HepG2 (cell line): ENCODE measurements at regions not wholly inside any gene's neighbourhood (a gene's known extent, or its start where the extent isn't known, plus 50 kb on each side); places are given as distances from the start of the nearest gene placed in this dataset.

Experiments used
- ATAC-seq: fragments of 200-7000 bp; cut with Tn5 transposase; 3 replicates; pipeline ENCODE4 v1.9.1; 2020; ENCODE audit warnings: mild to moderate bottlenecking, moderate library complexity
- BruUV-seq: library from RNA; stranded (reverse); fragments of 400-500 nt; replicated peaks from 2 replicates; lab custom pipeline; 2021; lab: Mats Ljungman, UMichigan
- CTCF ChIA-PET: fragments of 300-600 bp; formaldehyde crosslinking; extraction: SDS; loops from one replicate; lab custom pipeline; 2021; ENCODE audit warnings: low total read pairs, inconsistent platforms, low intra/inter-chr PET ratio; lab: Yijun Ruan, JAX
- POLR2A ChIA-PET: fragments of 350-600 bp; sonication (Branson Sonifier 250); formaldehyde crosslinking; loops from one replicate; lab custom pipeline; 2020; ENCODE audit warnings: antibody characterized with exemption, inconsistent platforms; lab: Yijun Ruan, JAX
- DNase-seq: peaks from one replicate; pipeline ENCODE4 v3.0.0-alpha.2; 2015; ENCODE audit warnings: low spot score
- FAIRE-seq: peaks from 3 replicates; lab custom pipeline; 2011; peaks lifted over from hg19 to GRCh38; lab: Jason Lieb, UNC
- H2AFZ ChIP-seq: one replicate; pipeline ENCODE4 v1.6.1; 2011; ENCODE audit warnings: low read length, inconsistent platforms
- H3K27ac ChIP-seq: fragments of 300-600 bp; 3 replicates; pipeline ENCODE4 v1.8.0; 2011; ENCODE audit warnings: mixed run types, mild to moderate bottlenecking, mixed read lengths, low read length, inconsistent platforms; ENCODE audit not compliant: insufficient read depth; ENCODE audit errors: extremely low read length
- H3K27me3 ChIP-seq, 2 experiments: fragments of 200-600 bp in 1 of 2; 2 replicates in 1 of 2; 3 replicates in 1 of 2; pipeline versions ENCODE4 v1.6.0 to v1.8.0; 2011; ENCODE audit warnings: low read length in 2 of 2, mild to moderate bottlenecking in 2 of 2, moderate library complexity in 2 of 2, inconsistent platforms in 1 of 2; ENCODE audit not compliant: insufficient read depth in 2 of 2, control insufficient read depth in 1 of 2
- H3K36me3 ChIP-seq, 2 experiments: fragments of 200-600 bp in 1 of 2; replicated peaks in 1 of 2; 2 replicates in 1 of 2; 3 replicates in 1 of 2; pipeline versions ENCODE4 v1.5.1 to v1.8.0; 2011; ENCODE audit warnings: low read length in 2 of 2, inconsistent platforms in 1 of 2; ENCODE audit not compliant: insufficient read depth in 2 of 2, control insufficient read depth in 1 of 2
- H3K4me1 ChIP-seq: 2 replicates; pipeline ENCODE4 v1.5.1; 2012; ENCODE audit warnings: low read length, inconsistent platforms; ENCODE audit not compliant: insufficient read depth
- H3K4me2 ChIP-seq: 2 replicates; pipeline ENCODE4 v1.6.0; 2011; ENCODE audit warnings: low read depth, low read length, inconsistent platforms
- H3K4me3 ChIP-seq, 3 experiments: fragments of 200-600 bp in 1 of 3; sonication (generic), shearing (Covaris generic) in 1 of 3; replicated peaks in 1 of 3; 2 replicates each; pipeline ENCODE4 v1.5.1; 2011 to 2016; ENCODE audit warnings: low read length in 3 of 3, inconsistent platforms in 2 of 3, low read depth in 2 of 3, mild to moderate bottlenecking in 2 of 3, control low read depth in 1 of 3, mixed read lengths in 1 of 3; ENCODE audit not compliant: insufficient read depth in 1 of 3
- H3K79me2 ChIP-seq: one replicate; pipeline ENCODE4 v1.6.1; 2011; ENCODE audit warnings: low read length, inconsistent platforms; ENCODE audit not compliant: insufficient read depth
- H3K9ac ChIP-seq: 2 replicates; pipeline ENCODE4 v1.6.0; 2011; ENCODE audit warnings: mild to moderate bottlenecking, low read depth, low read length, inconsistent platforms; ENCODE audit not compliant: insufficient read depth
- H3K9me3 ChIP-seq: 2 replicates; pipeline ENCODE4 v1.5.1; 2012; ENCODE audit warnings: mild to moderate bottlenecking, low read length
- H4K20me1 ChIP-seq: 2 replicates; pipeline ENCODE4 v1.6.0; 2011; ENCODE audit warnings: inconsistent platforms, mild to moderate bottlenecking, low read length, moderate library complexity; ENCODE audit not compliant: insufficient read depth
- ARNT2 ChIP-seq: sonication (generic); formaldehyde crosslinking; IDR thresholded peaks from 2 replicates; pipeline ENCODE4 v1.8.0; 2022; ENCODE audit warnings: mild to moderate bottlenecking, low read depth, missing genetic modification reagents, moderate library complexity
- GATA4 ChIP-seq: sonication (generic); IDR thresholded peaks from 2 replicates; pipeline ENCODE4 v1.6.1; 2016; ENCODE audit warnings: antibody characterized with exemption, low read depth, borderline replicate concordance
- HDAC1 ChIP-seq: sonication (generic); formaldehyde crosslinking; IDR thresholded peaks from 2 replicates; pipeline ENCODE4 v1.5.1; 2020; ENCODE audit warnings: mild to moderate bottlenecking, missing genetic modification reagents
- MEIS1 ChIP-seq: sonication (generic); formaldehyde crosslinking; IDR thresholded peaks from 2 replicates; pipeline ENCODE4 v1.9.0; 2021; ENCODE audit warnings: mild to moderate bottlenecking, missing genetic modification reagents, moderate library complexity, borderline replicate concordance
- NPAS2 ChIP-seq: sonication (generic); formaldehyde crosslinking; IDR thresholded peaks from 2 replicates; pipeline ENCODE4 v1.8.0; 2022; ENCODE audit warnings: mild to moderate bottlenecking, missing genetic modification reagents, borderline replicate concordance
- PRDM10 ChIP-seq: sonication (generic); formaldehyde crosslinking; IDR thresholded peaks from 2 replicates; pipeline ENCODE4 v1.4.0; 2020; ENCODE audit warnings: low read depth, missing genetic modification reagents
- U2AF1 ChIP-seq: fragments of 200-400 bp; formaldehyde crosslinking; optimal IDR thresholded peaks from 2 replicates; pipeline ENCODE3; 2017; ENCODE audit warnings: mild to moderate bottlenecking, low read depth, low read length
- ZFP36L2 ChIP-seq: sonication (generic); formaldehyde crosslinking; IDR thresholded peaks from 2 replicates; pipeline ENCODE4 v1.4.0; 2020; ENCODE audit warnings: missing genetic modification reagents
- ZNF207 ChIP-seq: fragments of 450-650 bp; IDR thresholded peaks from 2 replicates; pipeline ENCODE4 v1.6.1; 2016; ENCODE audit warnings: antibody characterized with exemption, borderline replicate concordance
- ZNF230 ChIP-seq: sonication (generic); formaldehyde crosslinking; IDR thresholded peaks from 2 replicates; pipeline ENCODE4 v1.4.0; 2020; ENCODE audit warnings: mild to moderate bottlenecking, missing genetic modification reagents
- ZNF34 ChIP-seq: sonication (generic); formaldehyde crosslinking; IDR thresholded peaks from 2 replicates; pipeline ENCODE4 v1.4.0; 2020; ENCODE audit warnings: mild to moderate bottlenecking, missing genetic modification reagents, borderline replicate concordance
- WGBS: methylation state at CpG from one replicate; pipeline ENCODE4 v1.1.6; 2017; ENCODE audit warnings: low lambda C conversion rate; 5-methylcytosine and 5-hydroxymethylcytosine counted together
- in situ Hi-C: cut with HindIII; loops from 2 replicates; pipeline ENCODE4 v1.10.0; 2017; ENCODE audit warnings: low pct_unique_long_range_greater_than_20kb; ENCODE audit not compliant: extremely low pct_ligation_motif_present
- intact Hi-C: fragments of 100-400 bp; cut with micrococcal nuclease; formaldehyde crosslinking; loops from one replicate; pipeline ENCODE4 v1.10.0; 2022; ENCODE audit not compliant: unreplicated experiment

DNA sequence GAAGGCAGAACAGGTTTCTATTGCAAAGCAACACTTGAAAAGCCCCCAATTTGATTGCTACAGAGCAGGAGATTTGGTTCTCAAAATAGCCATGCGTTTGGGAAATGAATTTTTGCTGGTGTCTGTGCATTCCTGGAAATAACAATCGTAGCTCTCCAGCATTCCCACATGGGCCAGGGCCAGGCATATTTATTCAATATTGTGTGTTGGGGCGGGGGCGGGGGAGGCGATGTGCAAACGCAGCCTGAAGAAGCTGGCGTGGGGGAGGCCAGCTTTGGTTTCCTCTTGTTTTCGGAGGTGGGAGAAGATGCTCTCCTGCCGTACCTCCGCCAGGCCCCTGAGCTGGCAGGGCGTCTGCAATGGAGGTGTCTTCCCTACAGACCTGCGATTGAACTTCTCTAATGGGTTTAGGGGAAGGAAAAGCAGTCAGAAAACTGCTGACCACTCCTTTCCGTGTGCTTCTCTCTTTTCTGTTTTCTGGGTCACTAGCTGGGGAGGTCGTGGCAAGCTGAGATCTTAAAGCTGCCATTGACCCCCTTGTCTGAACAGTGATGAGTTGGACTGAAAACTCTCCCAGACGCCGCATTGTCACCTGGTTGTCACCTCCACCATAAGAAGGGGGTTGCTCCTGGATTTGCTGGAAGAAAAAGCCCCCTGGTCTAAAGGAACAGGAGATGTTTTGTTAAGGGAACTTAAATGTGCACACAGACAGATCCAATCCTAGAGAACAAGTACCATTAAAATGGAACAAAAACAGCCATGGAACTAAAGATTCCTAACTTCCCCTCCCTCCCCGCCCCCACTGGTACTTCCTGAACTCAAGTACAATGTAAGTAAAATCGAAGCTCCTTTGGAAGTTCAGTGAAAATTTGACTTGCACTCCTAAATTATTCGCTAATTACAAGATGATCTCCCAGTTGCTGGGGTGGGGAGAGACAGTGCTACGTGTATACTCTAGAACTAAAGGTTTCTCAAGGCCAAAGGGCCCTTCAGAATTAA is 56.4 kb upstream of the HABP2 start:
- WGBS, result 30% methylated on average over 20 of the region's 20 CpGs

More for the DNA sequence above, 56.4 kb upstream of the HABP2 start:
- DNase-seq (no peak), FAIRE-seq (no peak)
- H3K9ac ChIP-seq, result no peak overlapping the region
- in situ Hi-C loops, result no loop called here
- no TSS peak for BruUV-seq
- POLR2A ChIA-PET, result no interaction called here
- H3K9me3 ChIP-seq, result no peaks in the 10 kb centered on the region
- no peak overlapping the region for H3K4me3 ChIP-seq
- CTCF ChIA-PET, result no interaction called here
- no peak overlapping the region for H2AFZ ChIP-seq
- H3K4me2 ChIP-seq, result no peak overlapping the region
- TF ChIP-seq MEIS1 (CRISPR knock-in tag) (no peak), PRDM10 (CRISPR knock-in tag) (no peak), ZFP36L2 (CRISPR knock-in tag) (no peak), ZNF207 (no peak), U2AF1 (no peak), NPAS2 (no peak), ZNF34 (no peak), ZNF230 (CRISPR knock-in tag) (no peak), GATA4 (no peak), HDAC1 (CRISPR knock-in tag) (no peak), ARNT2 (CRISPR knock-in tag) (no peak)
- TF ChIP-seq, all 625 proteins: peak for 0
- H3K27ac ChIP-seq, result no peak overlapping the region
- no peaks in the 10 kb centered on the region for H3K36me3 ChIP-seq
- H3K4me1 ChIP-seq, result no peaks in the 10 kb centered on the region
- H3K27me3 ChIP-seq, result peaks cover 2 to 3% of the 10 kb centered on the region in 2 experiments; a peak in 2 of 5 replicates
- intact Hi-C loops, result no loop called here
- no peaks in the 10 kb centered on the region for H4K20me1 ChIP-seq
- H3K79me2 ChIP-seq, result no peaks in the 10 kb centered on the region
- ATAC-seq, result no peak
